Activated effector memory CD4-positive, alpha-beta T cell treated with Interleukin-2 at 50 U/mL for 16 hours (primary cell): ENCODE measurements at regions not wholly inside any gene's neighbourhood (a gene's known extent, or its start where the extent isn't known, plus 50 kb on each side); places are given as distances from the start of the nearest gene placed in this dataset.
A peak's percentile ranks its signal among the peaks of the same experiment; 100 is the strongest.
"Not testable (repeated sequence)": the region's sequence is repeated elsewhere in the genome, so short reads cannot be mapped to it uniquely, and the experiment has no call there.

Experiments used
- DNase-seq: peaks from one replicate; pipeline ENCODE4 v3.0.0-alpha.2; 2020

- no peak for DNase-seq
Measured at GRCh38 chr1:148309940-148310500, 157.9 kb upstream of the NBPF11 start.

- DNase-seq = no peak
Measured at GRCh38 chr1:148308832-148309458, 156.9 kb upstream of the NBPF11 start.

GRCh38 chr1:148307583-148308185 is 155.6 kb upstream of the NBPF11 start:
- no peak for DNase-seq

- DNase-seq = not testable (repeated sequence)
Measured at GRCh38 chr1:148304935-148305334, 152.9 kb upstream of the NBPF11 start.

- DNase-seq = peak; percentile 39
Measured at GRCh38 chr1:148302586-148303364, 150.7 kb upstream of the NBPF11 start.

GRCh38 chr1:148297852-148298251 is 145.8 kb upstream of the NBPF11 start:
- DNase-seq = not testable (repeated sequence)

- DNase-seq = no peak
Measured at GRCh38 chr1:148296511-148296910, 144.4 kb upstream of the NBPF11 start.

GRCh38 chr1:148294116-148294807 is 142.2 kb upstream of the NBPF11 start:
- no peak for DNase-seq

GRCh38 chr1:148293651-148294050 is 141.6 kb upstream of the NBPF11 start:
- DNase-seq = no peak

GRCh38 chr1:148292915-148293314 is 140.8 kb upstream of the NBPF11 start:
- no peak for DNase-seq

GRCh38 chr1:148290881-148291280 is 138.8 kb upstream of the NBPF11 start:
- DNase-seq = no peak

- DNase-seq = no peak
Measured at GRCh38 chr1:148289647-148290046, 137.6 kb upstream of the NBPF11 start.

- DNase-seq = not testable (repeated sequence)
Measured at GRCh38 chr1:148285946-148286345, 133.9 kb upstream of the NBPF11 start.

- not testable (repeated sequence) for DNase-seq
Measured at GRCh38 chr1:148280831-148281572, 128.9 kb upstream of the NBPF11 start.

GRCh38 chr1:148279002-148279542 is 127.0 kb upstream of the NBPF11 start:
- not testable (repeated sequence) for DNase-seq

GRCh38 chr1:148277865-148278279 is 125.8 kb upstream of the NBPF11 start:
- not testable (repeated sequence) for DNase-seq

GRCh38 chr1:148267066-148267465 is 115.0 kb upstream of the NBPF11 start:
- not testable (repeated sequence) for DNase-seq

GRCh38 chr1:148264374-148265276 is 112.5 kb upstream of the NBPF11 start:
- DNase-seq = no peak

GRCh38 chr1:148263906-148264255 is 111.8 kb upstream of the NBPF11 start:
- DNase-seq = no peak

- peak; percentile 46 for DNase-seq
Measured at GRCh38 chr1:148263128-148263905, 111.2 kb upstream of the NBPF11 start.
